EL (cell line): ENCODE measurements at regions not wholly inside any gene's neighbourhood (a gene's known extent, or its start where the extent isn't known, plus 50 kb on each side); places are given as distances from the start of the nearest gene placed in this dataset.
A peak's percentile ranks its signal among the peaks of the same experiment; 100 is the strongest.

Experiments
- DNase-seq: peaks from one replicate; pipeline ENCODE4 v3.0.0-alpha.2; 2016

- DNase-seq = peak; percentile 88
These were observed 102.2 kb downstream of the UNC5CL start for GRCh38 chr6:40936818-40937251.

GRCh38 chr6:40933864-40934263 lies 105.2 kb downstream of the UNC5CL start:
- DNase-seq = no peak

- DNase-seq = no peak
These were observed 106.1 kb downstream of the UNC5CL start for GRCh38 chr6:40932953-40933352.

DNA sequence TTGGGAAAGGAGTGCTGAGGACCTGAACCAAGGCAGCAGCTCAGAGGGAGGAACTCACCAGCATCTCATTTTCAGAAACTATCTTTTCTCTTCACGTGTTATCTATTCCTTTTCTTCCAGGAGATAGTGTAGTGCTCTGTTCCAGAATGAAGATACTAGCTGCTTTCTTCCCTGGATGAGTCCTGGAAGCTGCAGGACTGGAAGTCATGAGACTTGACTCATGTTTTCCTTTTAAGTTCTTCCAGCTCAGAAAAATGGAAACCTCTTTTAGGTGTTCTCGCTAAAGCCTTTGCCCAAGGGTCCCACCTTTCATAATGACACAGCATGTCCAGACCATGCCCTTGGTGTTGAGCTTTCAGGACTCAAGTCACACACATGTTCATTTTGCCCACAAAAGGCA lies 106.7 kb downstream of the UNC5CL start:
- no peak for DNase-seq

GRCh38 chr6:40931931-40932330 lies 107.1 kb downstream of the UNC5CL start:
- DNase-seq = peak; percentile 61

DNA sequence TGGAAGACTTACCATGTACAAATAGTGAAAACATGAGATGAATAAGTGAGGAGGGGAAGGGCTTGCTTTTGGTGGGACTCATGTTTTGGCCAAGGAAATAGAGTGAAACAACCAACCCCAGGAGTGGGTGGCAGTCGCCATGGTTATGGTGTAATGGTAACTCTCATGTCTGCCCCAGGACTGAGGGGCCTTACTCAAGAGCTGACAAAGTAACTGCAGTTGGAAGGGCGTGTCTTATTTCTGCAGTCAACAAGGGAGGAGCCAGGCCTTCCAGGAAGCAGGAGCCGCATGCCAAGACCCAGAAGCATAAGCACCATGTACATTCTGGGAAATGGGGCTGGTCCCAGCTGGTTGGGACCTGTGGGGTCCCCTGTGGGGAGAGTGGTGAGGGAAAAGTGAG lies 108.5 kb downstream of the UNC5CL start:
- DNase-seq = no peak

GRCh38 chr6:40930045-40930444 lies 109.0 kb downstream of the UNC5CL start:
- no peak for DNase-seq

DNA sequence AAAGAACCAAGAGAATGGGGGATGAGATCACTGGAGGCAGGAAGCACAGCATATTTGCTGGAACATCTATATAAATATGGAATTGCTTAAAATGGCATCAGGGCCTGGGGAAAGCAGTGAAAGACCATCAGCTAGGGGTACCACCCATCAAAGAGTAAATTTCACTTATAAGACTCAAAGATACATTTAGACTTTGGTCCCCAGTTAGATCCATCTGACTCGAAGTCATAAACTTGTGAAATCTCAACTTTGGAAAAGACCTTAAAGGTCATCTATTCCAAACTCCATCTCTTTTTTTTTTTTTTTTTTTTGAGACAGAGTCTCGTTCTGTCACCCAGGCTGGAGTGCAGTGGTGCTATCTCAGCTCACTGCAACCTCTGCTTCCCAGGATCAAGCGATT lies 109.8 kb downstream of the UNC5CL start:
- no peak for DNase-seq

GRCh38 chr6:40928763-40929162 lies 110.3 kb downstream of the UNC5CL start:
- no peak for DNase-seq

GRCh38 chr6:40928307-40928706 lies 110.7 kb downstream of the UNC5CL start:
- DNase-seq = no peak

DNA sequence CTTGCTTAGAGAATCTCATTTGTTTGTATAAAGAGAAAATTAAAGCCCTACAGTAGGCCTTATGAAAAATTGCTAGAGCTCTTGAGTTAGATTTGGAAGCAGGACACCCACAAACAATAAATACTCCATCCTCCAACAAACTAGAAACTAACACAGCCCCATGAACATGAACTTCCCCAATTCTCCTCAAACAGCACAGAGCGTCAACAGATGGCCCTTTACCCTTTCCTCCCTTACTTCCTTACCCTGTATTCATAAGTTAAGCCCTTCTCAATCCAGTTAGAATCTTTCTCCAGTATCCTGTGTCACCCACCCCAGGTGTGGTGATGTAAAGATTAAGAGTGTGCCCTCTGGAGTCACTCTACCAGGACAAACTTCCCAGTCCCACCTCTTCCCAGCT lies 113.7 kb downstream of the UNC5CL start:
- no peak for DNase-seq

DNA sequence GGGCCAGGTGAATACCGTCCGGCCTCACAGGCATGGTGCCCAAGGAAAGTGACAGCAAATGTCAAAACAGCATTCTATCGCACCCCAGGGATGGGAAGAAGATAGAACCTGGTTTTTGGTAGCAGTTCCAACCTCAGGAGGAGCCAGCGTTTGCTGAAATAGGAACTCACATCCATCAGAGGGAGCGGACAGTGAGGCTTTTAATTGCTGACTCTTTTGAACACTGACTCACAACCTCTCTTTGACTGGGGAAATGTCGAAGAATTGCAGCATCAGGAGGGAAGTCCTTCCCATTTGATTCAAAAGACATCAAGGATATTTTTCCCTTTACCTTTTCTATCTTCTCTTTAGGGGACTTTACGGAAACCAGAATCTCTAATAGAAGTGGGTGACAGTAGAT lies 114.2 kb downstream of the UNC5CL start:
- DNase-seq = no peak

DNA sequence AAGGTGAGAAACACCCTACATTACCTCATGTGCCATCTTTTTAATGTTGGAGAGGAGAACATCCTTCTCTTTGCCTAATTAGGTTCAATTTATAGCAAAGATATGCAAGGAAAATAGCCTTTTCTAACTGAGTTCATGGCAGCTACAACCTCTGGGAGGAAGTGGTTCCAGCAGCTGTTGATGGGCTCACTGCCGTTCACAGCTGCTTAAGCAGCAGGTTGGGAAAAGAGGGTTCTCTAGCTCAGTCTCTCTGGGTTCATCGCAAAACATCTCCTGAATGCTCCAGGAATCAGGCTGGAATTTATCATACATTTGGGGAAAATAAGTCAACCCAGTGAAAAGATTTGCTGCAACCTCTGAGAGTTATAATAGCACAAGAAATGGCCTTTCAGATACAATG lies 115.1 kb downstream of the UNC5CL start:
- DNase-seq = no peak

DNA sequence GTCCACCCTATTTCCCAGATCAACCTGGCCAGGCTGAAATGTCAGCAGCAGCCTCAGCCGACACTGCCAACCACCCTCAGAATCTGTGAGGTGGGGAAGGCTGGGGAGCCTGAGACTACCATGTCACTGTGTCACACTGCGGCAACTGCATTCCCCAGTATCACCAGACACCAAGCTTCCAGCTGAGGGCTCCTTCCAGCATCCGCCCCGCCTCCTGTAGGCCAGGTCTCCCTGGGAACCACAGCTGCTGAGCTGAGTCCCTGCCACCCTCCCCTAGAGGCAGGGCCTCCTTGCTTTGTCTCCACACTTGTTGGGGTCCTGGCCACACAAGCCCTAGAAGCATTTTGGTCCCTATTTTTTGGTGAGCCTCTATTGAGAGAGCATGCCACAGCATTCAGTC lies 115.7 kb downstream of the UNC5CL start:
- no peak for DNase-seq

- peak; percentile 43 for DNase-seq
These were observed 116.7 kb downstream of the UNC5CL start for GRCh38 chr6:40922281-40922680.

DNA sequence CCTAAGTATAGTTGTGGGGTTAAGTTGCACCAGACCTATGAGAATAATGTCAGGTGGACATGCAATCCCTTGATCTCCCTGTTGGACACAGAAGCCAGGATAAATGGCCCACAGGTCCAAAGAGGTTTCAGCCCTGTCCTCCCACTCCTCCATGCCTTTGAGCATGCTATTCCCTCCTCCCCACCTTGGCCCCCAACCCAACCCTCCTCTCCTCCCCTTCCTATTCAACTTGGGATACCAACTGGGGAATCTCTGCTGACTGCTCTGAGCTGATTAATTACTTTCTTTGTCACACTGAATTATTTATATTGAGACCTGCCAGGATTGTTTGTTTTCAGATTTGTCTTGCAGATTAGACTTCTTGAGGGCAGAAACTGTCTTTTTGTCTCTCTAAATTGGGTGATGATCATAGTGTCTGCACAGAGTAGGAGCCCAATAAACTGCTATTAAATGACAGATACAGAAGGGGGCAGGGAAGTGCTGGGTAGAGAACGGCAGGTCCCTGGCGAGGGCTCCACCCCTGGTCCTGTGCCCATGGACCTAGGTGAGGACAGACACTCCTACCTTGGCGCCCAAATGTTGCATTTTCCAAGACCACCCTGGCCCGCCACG lies 120.9 kb downstream of the UNC5CL start:
- DNase-seq = no peak

GRCh38 chr6:40917603-40918002 lies 121.4 kb downstream of the UNC5CL start:
- no peak for DNase-seq

DNA sequence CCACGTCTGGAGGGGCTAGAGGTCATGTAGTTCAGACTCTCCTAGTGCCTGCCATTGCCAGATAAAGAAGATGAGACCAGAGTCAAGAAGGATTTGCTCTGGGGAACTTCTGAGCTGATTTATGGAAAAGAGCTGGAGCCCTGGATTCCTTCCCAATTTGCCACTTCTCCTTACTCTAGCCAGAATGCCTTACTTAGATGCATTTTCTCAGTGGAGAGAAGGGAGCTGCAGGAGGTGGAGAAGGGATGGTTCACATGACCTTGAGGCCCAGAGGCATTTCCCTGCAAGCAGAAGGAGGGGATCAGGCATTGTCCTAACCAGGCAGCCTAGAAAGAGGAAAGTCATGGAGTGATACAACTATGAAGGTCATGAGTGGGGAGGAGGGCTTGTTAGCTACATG lies 122.2 kb downstream of the UNC5CL start:
- DNase-seq = peak; percentile 14

DNA sequence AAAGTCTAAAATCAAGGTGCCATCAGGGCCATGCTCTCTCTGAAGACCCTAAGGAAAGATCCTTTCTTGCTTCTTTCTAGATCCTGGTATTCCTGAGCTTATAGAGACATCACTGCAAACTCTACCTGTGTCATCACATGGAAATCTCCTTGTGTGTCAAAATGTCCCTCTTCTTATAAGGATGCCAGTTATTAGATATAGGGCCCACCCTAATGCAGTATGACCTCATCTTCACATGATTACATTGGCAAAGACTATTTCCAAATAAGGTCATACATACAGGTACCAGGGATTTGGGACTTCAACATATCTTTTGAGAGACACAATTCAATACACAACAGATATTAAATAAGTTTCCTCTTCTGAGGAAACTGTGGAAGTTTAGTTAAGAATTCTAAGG lies 123.9 kb downstream of the UNC5CL start:
- DNase-seq = no peak

- no peak for DNase-seq
These were observed 125.0 kb downstream of the UNC5CL start for GRCh38 chr6:40914005-40914404.

DNA sequence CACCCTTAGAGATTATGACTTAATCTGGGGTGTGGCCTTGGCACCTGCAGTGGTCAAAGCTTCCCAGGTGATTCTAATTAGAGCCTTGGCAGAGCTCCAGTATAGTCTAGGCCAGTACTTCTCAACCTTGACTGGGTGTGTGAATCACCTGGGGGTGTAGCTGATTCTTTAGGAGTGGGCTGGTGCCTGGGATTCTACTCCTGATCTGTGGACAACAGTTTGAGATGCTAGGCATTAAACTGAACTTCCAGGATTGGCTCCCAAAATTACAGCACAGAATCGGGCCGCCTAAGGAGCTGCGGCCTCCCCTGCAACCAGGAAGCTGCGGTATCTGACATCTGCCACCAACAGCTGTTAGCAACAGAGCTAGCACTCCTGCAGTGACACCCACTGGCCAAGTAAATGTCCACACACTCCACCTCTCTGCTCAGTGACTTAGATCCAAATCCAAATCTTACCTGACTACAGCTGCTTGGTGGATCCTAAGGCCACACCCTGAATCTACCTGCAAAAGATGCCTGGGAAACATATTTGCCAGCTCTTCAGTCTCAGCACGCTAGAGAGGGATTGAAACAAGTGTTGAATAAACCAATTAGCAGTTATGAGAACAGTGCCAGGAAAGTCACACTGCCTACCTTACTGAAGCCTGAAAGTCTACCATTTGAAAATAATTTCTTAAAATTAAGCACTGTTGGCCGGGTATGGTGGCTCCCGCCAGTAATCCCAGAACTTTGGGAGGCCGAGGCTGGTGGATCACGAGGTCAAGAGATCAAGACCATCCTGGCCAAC lies 126.7 kb downstream of the UNC5CL start:
- DNase-seq = no peak

- DNase-seq = no peak
These were observed 128.6 kb downstream of the UNC5CL start for GRCh38 chr6:40910260-40910893.

DNA sequence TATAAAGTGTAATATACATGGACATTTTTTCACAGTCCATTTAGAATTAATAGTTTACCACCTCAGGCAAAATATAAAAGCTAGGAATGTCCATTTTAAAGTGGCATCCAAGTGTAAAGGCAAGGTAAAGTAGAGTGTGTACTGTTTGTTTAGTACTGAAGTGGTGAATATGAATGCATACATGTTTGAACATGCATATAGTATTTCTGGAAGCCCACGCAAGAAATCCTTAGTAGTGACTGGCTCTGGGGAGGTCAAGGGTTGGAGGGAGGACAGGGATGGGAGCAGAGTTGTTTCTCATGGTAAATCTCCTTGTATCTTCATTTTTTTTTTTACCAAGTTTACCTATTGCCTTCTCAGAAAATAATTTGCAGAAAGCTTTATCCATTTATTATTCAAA lies 129.2 kb downstream of the UNC5CL start:
- no peak for DNase-seq

- peak; percentile 78 for DNase-seq
These were observed 131.8 kb downstream of the UNC5CL start for GRCh38 chr6:40907198-40907701.
